Activated naive CD4-positive, alpha-beta T cell treated with anti-CD3 and anti-CD28 coated beads for 36 hours (primary cell): ENCODE measurements at regions not wholly inside any gene's neighbourhood (a gene's known extent, or its start where the extent isn't known, plus 50 kb on each side); places are given as distances from the start of the nearest gene placed in this dataset.

Experiments
- CTCF ChIA-PET: fragments of 350-600 bp; sonication (Branson Sonifier 250); formaldehyde crosslinking; loops from one replicate; lab custom pipeline; 2021; ENCODE audit warnings: antibody characterized with exemption; lab: Charles Lee
- DNase-seq: peaks from one replicate; pipeline ENCODE4 v3.0.0-alpha.2; 2020
- H3K27ac Mint-ChIP-seq: one replicate; pipeline ENCODE4 v1.8.0; 2021; ENCODE audit warnings: mild to moderate bottlenecking, mixed read lengths
- H3K27me3 Mint-ChIP-seq: one replicate; pipeline ENCODE4 v1.8.0; 2021; ENCODE audit warnings: low read depth, mixed read lengths
- H3K36me3 Mint-ChIP-seq: one replicate; pipeline ENCODE4 v1.8.0; 2021; ENCODE audit warnings: low read depth, mixed read lengths
- H3K4me1 Mint-ChIP-seq: one replicate; pipeline ENCODE4 v1.8.0; 2021; ENCODE audit warnings: low read depth, mixed read lengths
- H3K4me3 Mint-ChIP-seq: one replicate; pipeline ENCODE4 v1.8.0; 2021; ENCODE audit warnings: mild to moderate bottlenecking, moderate library complexity, mixed read lengths
- H3K9me3 Mint-ChIP-seq: one replicate; pipeline ENCODE4 v1.8.0; 2021; ENCODE audit warnings: mixed read lengths
- intact Hi-C: fragments of 100-400 bp; cut with micrococcal nuclease; formaldehyde crosslinking; loops from one replicate; pipeline ENCODE4 v1.15.1; 2023

DNA sequence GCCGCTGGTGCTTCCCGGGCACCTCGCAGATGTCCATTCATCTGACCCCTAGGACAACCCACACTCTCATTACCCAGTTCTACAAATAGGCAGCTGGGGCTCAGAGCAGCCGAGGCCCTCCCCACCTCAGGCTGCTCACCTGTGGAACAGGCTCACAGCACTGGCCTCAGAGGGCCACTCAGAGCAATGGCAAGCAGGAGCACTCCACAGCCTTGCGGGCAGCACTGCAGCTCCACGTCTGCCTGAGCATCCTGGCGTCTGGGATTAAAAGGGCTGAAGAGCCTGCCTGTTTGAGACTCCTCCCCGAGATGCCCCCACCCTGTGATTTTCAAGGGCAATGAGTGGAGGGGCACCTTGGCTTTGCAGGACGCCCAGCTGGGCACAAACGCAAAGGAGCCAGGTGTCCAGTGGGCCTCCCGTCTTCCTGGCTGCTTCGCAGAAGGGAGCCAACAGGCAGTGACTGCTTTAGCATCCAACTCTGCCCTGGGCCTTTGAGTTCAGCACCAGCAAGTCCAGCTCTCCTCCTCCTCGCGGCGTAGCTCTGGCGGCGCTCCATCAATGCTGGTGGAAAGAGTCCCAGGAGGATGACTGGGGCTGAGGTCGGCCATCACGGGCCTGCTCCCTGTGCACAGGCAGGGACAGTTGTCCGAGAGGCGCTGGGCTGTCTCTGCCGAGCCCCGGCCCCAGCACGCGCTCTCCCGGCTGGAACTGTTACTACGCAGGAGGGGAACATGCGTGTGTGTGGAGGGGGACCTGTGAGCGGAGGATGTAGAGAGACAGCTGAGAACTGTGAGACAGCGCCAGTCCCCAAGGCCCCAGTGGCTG, 297.2 kb downstream of the NDUFA10 start:
- Mint-ChIP-seq H3K27ac (no peak overlapping the region), H3K27me3 (no peaks in the 10 kb centered on the region), H3K4me1 (no peaks in the 10 kb centered on the region), H3K4me3 (no peak overlapping the region), H3K9me3 (no peaks in the 10 kb centered on the region), H3K36me3 (no peaks in the 10 kb centered on the region)
- CTCF ChIA-PET, result no interaction called here
- no peak for DNase-seq
- intact Hi-C loops, result no loop called here

DNA sequence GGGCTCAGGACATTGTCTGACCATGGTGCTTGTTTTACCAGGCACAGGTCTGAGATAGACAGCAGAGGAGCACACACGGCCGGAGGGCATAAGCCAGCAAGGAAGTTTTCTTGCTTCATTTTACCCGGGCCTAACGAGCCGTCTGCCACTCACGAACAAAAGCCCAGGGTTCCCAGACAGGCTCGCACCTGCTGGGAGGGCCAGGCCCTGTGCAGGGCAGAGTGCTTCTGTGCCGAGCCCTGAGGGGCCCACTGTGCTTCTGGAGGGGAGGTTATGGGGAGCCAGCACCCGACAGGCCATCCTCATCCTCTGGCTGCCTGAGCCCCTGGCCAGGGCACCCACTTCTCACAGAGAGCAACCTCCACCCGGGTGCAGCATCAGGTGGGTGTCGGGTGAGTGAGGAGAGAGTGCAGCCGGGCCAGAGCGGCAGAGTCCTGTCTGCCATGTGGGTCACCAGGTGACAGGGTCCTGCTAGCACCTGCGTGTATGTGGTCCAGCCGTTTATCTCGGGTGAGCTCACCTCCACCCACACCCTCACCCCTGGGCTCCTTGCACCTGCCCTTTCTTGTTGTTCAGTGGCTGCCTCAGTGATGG, 297.9 kb downstream of the NDUFA10 start:
- Mint-ChIP-seq H3K27ac (no peak overlapping the region), H3K27me3 (no peaks in the 10 kb centered on the region)
- intact Hi-C loops, result no loop called here

DNA sequence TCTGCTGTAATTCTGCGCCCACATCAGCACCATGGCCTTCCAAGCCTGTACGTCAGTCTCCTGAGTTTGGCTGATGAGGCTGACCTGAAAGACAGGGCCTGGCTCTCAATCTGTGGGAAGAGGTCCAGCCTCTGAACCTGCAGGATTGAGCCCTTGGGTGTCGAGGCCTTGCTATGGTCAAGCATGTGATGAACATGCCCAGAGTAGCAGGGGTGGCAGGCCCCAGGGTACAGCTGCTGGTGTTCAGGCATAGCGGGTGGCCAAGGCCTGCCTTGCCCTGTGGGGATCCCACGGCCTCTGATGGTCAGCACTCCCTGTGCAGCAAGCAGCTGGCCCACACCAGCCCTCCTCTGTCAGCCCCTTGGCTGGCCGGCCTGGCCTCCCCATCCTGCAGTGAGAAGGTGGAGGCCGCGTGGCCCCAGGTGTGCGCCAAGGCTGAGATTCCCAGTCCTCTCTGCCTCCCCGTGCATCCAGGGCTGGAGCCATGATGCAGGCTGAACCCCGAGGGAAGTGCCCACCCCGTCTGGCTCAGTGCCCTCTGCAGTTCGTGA, 298.4 kb downstream of the NDUFA10 start:
- H3K27me3 Mint-ChIP-seq, result no peaks in the 10 kb centered on the region
- no peaks in the 10 kb centered on the region for H3K9me3 Mint-ChIP-seq
- no peak overlapping the region for H3K4me3 Mint-ChIP-seq
- intact Hi-C loops, result no loop called here
- DNase-seq, result no peak
- no peaks in the 10 kb centered on the region for H3K4me1 Mint-ChIP-seq
- CTCF ChIA-PET, result no interaction called here
- no peak overlapping the region for H3K27ac Mint-ChIP-seq
- H3K36me3 Mint-ChIP-seq, result no peaks in the 10 kb centered on the region

More for the DNA sequence above, 297.9 kb downstream of the NDUFA10 start:
- H3K9me3 Mint-ChIP-seq, result no peaks in the 10 kb centered on the region
- no peaks in the 10 kb centered on the region for H3K4me1 Mint-ChIP-seq
- CTCF ChIA-PET, result no interaction called here
- no peaks in the 10 kb centered on the region for H3K36me3 Mint-ChIP-seq
- H3K4me3 Mint-ChIP-seq, result no peak overlapping the region
- no peak for DNase-seq

DNA sequence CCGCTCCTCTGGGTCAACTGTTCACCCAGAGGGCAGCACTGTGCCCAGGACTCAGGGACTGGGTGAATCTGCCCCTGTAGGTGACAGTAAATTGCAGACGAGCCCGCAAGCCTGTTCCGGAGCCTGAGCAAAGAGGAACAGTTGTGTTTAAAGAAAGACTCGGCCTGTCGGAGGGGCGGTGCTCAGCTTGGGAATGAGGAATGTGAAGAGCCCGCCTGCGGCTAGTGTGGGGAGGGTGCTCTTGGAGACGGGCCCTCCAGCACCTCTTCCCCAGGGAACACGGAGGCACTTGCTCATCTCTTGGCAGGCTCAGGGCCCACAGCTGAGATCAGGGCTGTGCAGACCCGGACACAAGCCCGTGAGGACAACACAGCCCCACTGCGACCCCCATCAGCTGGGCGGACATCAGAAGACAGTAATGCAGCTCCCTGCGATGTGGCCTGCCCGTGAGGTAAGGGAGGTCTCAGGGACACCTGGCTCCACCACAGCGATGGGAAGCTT, 299.0 kb downstream of the NDUFA10 start:
- DNase-seq, result no peak
- CTCF ChIA-PET, result no interaction called here
- no peaks in the 10 kb centered on the region for H3K4me1 Mint-ChIP-seq
- no peak overlapping the region for H3K4me3 Mint-ChIP-seq
- H3K9me3 Mint-ChIP-seq, result no peaks in the 10 kb centered on the region
- no peak overlapping the region for H3K27ac Mint-ChIP-seq
- no peaks in the 10 kb centered on the region for H3K27me3 Mint-ChIP-seq
- H3K36me3 Mint-ChIP-seq, result no peaks in the 10 kb centered on the region
- intact Hi-C loops, result no loop called here

- Mint-ChIP-seq H3K4me3 (no peak overlapping the region), H3K9me3 (no peaks in the 10 kb centered on the region), H3K27ac (no peak overlapping the region), H3K27me3 (no peaks in the 10 kb centered on the region), H3K36me3 (no peaks in the 10 kb centered on the region), H3K4me1 (no peaks in the 10 kb centered on the region)
- intact Hi-C loops, result no loop called here
- CTCF ChIA-PET, result no interaction called here
- DNase-seq, result no peak
These were observed 299.6 kb downstream of the NDUFA10 start for GRCh38 chr2:239725551-239725890.

DNA sequence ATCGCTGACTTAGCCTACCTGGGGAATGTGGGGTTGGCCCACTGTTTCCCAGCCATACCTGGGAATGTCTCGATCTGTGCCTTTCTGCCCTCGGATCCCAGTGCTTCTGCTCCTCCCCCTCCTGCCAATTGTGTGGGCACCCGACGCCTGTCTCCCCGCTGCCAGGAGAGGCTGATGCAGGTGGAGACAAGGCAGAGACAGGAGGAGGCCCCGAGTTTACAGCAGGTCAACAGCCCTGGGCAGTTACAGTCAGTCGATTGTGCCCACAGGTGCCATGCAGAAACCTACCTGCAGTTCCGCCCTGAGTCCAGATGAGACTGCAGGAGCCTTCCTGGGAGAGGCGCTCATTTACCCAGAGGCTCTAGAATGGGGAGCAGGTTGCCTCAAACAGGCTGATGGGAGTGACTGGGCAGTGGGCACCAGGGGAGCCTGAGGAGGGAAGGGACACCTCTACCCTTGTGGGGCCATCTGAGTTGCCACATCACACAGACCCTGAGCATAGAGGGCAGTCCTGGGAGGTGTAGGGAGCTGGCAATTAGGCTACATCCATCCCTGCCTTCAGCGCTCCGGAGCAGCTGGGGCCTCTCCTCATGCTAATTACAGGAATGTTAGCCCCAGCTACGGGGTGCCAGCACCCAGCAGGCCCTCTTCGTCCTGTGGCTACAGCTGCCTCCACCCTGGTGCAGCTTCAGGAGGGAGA, 300.1 kb downstream of the NDUFA10 start:
- Mint-ChIP-seq H3K4me1 (no peaks in the 10 kb centered on the region), H3K27me3 (no peaks in the 10 kb centered on the region), H3K9me3 (no peaks in the 10 kb centered on the region), H3K4me3 (no peak overlapping the region), H3K36me3 (no peaks in the 10 kb centered on the region), H3K27ac (no peak overlapping the region)
- intact Hi-C loops, result no loop called here
- no peak for DNase-seq
- CTCF ChIA-PET, result no interaction called here

DNA sequence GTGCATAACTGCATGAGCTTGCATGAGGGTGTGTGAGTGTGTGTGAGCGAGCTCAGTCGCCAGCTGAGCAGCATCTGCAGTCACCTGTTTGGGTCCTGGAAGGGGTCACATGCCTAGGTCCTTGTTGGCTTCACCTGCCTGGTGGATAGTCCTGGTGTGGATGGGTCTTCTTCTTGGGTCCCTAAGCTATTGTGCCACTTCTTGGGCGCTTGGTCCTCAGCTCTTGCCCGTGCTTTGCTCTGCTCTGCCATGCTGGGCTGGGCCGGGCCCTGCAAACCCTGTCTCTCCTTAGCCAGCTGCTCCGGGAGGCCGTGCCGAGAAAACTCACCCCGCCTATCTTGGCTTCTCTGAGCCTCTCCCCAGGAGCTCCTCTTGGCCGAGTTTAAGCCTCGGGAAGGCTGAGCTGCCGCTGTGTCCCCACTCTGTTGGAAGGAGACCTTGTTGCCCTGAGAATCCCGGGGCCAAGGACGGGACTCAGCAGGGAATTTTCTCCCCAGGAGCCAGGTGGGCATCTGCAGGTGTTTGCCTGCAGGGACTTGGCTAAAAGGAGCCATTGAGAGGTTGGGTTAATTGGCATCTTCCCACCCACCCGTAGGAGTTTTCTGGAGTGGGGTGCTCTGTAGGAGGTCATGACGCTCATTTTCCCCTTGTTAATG, 300.8 kb downstream of the NDUFA10 start:
- no peaks in the 10 kb centered on the region for H3K9me3 Mint-ChIP-seq
- H3K27ac Mint-ChIP-seq, result no peak overlapping the region
- H3K4me3 Mint-ChIP-seq, result no peak overlapping the region
- CTCF ChIA-PET, result no interaction called here
- no peaks in the 10 kb centered on the region for H3K36me3 Mint-ChIP-seq
- H3K4me1 Mint-ChIP-seq, result no peaks in the 10 kb centered on the region
- intact Hi-C loops, result no loop called here
- no peaks in the 10 kb centered on the region for H3K27me3 Mint-ChIP-seq
- no peak for DNase-seq

DNA sequence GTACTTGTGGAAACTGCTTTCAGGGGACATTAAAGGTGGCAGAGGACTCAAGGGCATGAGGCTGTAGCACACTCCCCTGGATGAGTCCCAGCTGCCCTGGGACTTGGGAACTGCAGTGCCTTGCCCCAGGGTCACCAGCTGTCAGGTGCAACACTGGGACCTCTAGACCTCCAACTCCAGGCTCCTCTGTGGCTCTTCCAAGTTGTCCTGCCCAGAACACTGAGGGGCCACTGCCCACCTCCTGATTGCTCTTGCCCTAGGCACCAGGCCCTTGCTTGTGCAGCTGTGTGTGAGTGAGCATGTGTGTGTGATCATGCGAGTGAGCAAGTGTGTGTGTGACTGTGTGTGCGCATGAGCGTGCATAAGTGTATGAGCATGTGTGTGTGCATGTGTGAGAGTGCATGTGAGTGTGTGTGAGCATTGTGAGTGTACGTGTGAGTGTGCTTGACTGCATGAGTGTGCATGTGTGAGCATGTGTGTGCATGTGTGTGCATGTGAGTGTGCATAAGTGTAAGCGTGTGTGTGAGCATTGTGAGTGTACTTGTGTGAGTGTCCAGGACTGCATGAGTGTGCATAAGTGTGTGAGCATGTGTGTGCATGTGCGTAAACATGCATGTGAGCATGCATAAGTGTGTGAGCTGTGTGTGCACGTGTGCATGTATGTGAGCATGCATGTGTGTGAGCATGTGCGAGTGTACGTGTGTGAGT, 301.5 kb downstream of the NDUFA10 start:
- Mint-ChIP-seq H3K27me3 (no peaks in the 10 kb centered on the region), H3K9me3 (no peaks in the 10 kb centered on the region), H3K27ac (no peak overlapping the region), H3K4me1 (no peaks in the 10 kb centered on the region), H3K36me3 (no peaks in the 10 kb centered on the region), H3K4me3 (no peak overlapping the region)
- intact Hi-C loops, result no loop called here
- DNase-seq, result no peak
- CTCF ChIA-PET, result no interaction called here

- intact Hi-C loops, result no loop called here
- Mint-ChIP-seq H3K27me3 (no peaks in the 10 kb centered on the region), H3K9me3 (no peaks in the 10 kb centered on the region), H3K4me3 (no peak overlapping the region), H3K4me1 (no peaks in the 10 kb centered on the region), H3K36me3 (no peaks in the 10 kb centered on the region), H3K27ac (no peak overlapping the region)
- no peak for DNase-seq
- CTCF ChIA-PET, result no interaction called here
These were observed 302.2 kb downstream of the NDUFA10 start for GRCh38 chr2:239722760-239723470.

DNA sequence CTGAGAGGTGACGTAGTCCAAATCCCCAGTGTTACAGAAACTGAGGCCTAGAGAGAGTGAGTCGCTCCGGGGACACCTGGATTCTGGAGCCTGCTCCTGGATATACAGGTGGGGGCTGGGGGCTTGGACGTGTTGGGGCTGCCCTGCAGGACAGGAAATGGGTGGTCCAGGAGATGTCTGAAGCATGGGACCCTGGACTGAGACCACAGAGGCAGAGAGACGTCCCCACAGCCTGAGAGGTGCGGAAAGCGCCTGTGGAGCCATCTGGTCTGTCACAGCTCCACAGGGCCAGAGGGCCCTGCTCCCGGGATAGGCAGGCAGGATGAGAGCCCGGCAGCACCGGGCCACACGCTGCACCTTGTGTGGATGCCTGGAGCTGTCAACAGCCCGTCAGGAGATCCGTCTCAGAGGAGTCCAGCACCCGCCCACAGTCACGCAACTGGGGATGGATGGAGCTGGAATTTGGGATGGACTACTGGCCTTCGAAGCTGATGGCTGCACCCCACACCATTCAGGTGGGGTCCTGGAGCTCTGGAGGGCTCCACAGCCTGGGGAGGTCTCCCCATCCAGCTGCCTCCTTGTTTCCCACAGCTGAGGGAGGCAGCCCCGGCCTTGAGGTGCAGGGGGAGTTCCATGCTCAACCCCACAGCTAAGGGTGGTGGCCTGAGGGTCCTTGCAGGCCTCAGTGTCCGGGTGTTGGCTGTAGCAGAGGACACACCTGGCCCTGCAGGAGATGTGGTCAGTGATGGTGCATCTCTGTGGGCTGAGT, 303.0 kb downstream of the NDUFA10 start:
- H3K9me3 Mint-ChIP-seq, result no peaks in the 10 kb centered on the region
- no peaks in the 10 kb centered on the region for H3K27me3 Mint-ChIP-seq
- no peaks in the 10 kb centered on the region for H3K36me3 Mint-ChIP-seq
- CTCF ChIA-PET, result no interaction called here
- H3K4me3 Mint-ChIP-seq, result no peak overlapping the region
- no peak for DNase-seq
- intact Hi-C loops, result no loop called here
- no peak overlapping the region for H3K27ac Mint-ChIP-seq
- no peaks in the 10 kb centered on the region for H3K4me1 Mint-ChIP-seq

GRCh38 chr2:239721531-239721930, 303.6 kb downstream of the NDUFA10 start:
- no peaks in the 10 kb centered on the region for H3K27me3 Mint-ChIP-seq
- H3K9me3 Mint-ChIP-seq, result no peaks in the 10 kb centered on the region
- no peaks in the 10 kb centered on the region for H3K36me3 Mint-ChIP-seq
- H3K4me3 Mint-ChIP-seq, result no peak overlapping the region
- no peak for DNase-seq
- no peak overlapping the region for H3K27ac Mint-ChIP-seq
- CTCF ChIA-PET, result no interaction called here
- intact Hi-C loops, result no loop called here
- no peaks in the 10 kb centered on the region for H3K4me1 Mint-ChIP-seq
